GM21367 (cell line): ENCODE measurements at regions not wholly inside any gene's neighbourhood (a gene's known extent, or its start where the extent isn't known, plus 50 kb on each side); places are given as distances from the start of the nearest gene placed in this dataset.
A peak's percentile ranks its signal among the peaks of the same experiment; 100 is the strongest.

Experiments used
- ATAC-seq: cut with Tn5 transposase; IDR thresholded peaks from one replicate; pipeline ENCODE4 v1.9.1; 2021; ENCODE audit not compliant: unreplicated experiment

DNA sequence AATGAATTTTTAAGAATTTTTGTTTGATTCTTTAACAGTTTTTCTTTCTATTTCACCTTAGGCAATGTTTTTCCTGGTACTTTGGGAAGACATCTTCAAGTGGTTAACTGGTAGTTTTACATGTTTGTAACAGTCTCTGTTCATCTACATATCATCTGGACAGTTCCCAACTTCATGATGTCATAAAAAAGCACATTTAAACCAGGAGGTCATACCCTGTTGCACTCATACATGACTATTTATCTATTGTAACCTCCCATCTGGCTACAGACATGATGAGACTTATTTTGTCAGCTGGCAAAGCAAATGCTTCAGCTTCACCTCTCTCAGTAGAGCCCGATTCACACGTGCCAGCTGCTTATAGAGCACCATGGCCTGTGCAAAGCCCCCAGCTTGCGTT, 99.8 kb upstream of the YPEL5 start:
- no peak for ATAC-seq

DNA sequence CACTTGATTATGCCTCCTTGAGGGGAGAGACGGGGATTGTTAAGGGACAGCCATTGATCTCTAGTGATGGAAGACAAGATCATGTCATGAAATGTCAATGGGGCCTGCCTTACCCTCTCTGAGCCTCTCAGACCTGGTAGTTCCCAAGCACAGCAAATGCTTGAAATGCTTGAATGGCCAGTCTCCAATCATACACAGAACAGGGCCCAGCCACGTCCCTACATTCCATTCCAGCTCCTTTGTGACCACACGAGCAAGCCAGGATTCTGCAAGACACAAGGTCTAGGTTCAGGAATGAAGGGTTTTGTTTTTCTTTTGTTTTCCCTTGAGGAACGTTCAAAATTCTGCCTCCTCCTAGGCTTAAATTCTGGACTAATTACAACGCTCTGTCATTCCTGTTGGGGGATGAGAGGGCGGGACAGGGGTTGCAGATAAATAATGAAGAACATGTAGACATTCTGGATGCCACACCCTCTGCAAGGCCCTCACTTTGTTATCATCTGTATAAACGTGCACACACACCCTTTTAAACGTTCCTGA, 98.1 kb upstream of the YPEL5 start:
- no peak for ATAC-seq

DNA sequence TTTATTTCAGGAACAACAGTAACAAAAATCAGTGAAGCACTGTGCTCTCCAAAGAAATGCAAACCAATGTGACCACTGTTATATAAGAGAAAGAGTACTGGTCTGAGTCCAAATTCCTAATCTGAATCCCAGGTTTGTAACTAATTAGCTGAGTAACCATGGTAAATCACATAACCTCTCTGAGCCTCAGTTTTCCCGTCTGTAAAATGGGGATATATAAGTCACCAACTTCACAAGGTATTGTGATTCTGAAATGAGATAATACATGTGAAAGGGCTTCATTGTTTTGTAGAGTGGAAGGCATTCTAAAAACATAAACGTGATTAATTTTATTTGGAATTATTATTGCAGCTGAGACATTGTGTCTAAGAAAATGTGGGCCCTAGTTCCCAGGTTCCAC, 91.3 kb upstream of the YPEL5 start:
- ATAC-seq = no peak

DNA sequence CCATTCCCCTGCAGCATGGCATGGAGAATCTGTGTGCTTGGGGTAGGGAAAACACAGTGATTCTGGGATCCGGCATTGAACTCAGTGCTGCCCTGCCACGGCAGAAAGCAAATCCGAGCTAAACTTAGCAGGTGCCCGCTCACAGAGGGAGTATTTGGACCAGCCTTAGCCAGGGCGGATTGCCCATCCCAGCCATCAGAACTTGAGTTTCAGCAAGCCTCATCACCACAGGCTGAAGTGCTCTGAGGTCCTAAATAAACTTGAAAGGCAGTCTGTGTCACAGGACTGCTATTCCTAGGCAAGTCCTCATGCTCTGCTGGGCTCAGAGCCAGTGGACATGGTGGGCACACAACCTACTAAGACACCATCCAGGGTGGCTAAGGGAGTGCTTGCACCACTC, 86.2 kb upstream of the YPEL5 start:
- ATAC-seq = no peak

DNA sequence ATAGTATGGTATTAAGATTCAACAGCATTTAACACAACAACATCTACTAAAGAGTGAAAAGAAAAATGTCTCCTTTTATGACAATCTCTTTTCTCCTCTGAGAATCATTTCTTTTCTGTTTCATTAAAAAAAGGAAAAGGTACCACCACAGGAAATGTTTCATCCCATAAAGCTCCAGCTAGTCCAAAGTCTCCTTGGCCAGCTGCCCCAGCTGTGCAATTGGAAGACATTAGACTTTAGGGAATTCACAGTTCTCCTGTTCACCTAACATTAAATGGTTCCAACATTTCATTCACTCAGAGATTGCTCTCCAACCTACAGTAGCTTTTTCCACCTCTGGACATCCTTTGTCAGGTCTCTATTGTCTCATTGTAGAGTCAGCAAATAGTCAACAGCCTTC, 78.7 kb upstream of the YPEL5 start:
- ATAC-seq = no peak

DNA sequence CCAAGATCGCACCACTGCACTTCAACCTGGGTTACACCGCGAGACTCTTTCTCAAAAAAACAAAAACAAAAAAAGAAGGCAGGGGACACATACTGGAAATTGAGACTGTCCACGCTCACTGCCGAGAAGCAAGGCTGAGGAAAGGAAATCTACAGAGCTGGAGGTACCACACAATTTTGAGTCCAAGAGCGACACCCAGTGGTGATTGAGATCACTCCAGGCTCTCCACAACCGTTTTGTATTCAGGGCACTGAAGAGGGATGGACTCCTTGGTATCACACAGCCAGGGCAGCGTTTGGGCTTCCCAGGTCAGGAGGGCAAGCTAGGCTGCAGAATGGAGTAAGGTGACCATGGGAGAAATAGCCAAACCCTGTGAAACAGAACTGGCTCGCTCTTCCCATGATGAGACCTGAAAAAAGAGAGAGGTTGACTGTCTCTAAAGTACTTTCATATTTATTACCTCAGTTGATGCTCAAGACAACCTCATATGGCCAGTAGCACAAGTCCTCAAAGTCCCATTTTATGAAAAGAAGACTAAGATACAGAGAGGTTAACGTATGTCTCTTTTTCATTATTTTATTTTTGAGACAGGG, 74.5 kb upstream of the YPEL5 start:
- peak; percentile 68 for ATAC-seq

DNA sequence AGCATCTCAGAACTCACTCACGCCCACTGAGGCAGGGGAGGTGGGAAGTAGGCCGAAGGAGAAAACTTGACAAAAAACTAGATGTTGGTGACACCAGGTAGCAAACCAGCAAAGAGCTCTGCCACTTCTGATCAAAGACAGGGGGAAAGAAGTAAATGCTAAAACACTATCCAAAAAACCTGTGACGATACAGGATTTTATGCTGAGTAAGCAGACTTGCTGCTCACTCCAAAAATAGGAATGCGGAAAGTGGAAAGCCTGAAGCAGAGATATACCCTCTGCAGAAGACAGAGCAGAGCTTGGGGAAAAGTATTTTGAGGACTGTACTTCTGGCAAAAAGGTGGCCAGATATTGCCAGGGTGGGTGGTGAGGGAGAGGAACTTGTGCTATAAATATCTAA, 73.3 kb upstream of the YPEL5 start:
- ATAC-seq = no peak

DNA sequence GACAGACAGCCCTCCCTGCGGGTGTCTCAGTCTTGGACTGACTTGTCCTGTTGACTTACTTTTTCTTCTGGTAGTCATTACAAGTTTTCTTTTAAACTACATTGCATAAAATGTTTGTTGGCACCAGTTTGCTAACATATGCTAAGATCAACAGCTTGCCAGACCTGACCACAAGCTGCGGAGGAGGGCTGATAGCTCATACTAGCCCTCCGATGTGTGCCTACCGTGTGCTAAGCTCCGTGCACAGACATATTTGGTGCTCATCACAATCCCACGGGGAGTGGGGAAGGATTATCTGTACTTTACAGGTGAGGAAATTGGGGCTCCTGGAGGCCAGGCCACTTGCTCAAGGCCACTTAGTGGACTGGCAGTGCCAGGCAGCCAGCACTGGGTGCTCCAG, 72.8 kb upstream of the YPEL5 start:
- no peak for ATAC-seq

DNA sequence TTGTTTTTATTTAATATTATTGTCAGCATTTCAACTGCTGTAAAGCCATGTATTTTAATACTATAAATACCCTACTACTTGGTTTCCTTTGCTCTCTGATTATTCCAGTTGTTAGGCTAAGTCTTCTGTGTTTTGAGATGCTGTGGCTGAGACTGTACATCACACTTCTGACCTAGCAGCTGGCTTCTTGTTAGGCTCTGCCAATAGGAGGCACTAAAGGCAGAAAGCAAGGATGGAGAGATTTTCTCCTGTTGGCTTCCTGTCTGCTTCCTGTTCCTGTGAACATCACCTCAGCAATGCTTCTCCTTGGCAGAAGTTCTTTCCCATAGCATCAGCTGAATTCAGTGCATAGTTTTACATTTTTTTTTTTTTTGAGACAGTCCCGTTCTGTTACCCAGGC, 68.3 kb upstream of the YPEL5 start:
- no peak for ATAC-seq

DNA sequence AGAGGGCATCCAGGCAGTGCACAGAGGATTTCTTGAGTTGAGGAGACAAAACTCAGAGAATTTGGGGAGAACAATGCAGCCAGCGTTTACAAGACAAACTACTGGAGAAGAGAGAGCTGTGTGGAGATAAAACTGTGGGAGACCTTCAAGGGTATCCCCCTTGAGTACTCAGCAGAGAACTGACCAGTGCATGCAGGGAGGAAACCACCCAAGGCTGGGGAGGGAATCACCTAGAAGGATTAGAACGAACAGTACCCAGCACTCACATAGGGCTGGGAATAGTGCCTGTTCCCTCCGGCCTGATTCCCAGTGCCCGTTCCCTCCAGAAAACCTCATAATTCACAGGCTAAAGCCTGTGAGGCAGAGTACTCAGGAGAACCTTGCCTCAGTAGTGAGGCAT, 61.9 kb upstream of the YPEL5 start:
- no peak for ATAC-seq

DNA sequence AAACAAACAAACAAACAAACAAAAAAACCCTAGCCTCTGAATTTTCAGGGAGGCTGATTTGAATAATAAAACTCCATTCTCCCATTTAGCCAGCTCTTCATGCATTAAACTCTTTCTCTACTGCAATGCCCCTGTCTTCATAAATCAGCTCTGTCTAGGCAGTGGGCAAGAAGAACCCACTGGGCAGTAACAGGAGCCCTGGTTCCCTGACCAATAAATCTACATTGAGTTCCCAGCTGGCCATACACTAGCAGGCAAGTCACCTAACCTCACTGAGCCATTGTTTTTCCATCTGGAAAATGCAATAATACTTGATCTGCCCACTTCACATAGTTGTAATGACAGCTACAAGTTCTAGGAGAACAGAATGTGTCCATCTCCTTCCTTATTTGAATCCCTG, 57.6 kb upstream of the YPEL5 start:
- ATAC-seq = no peak

DNA sequence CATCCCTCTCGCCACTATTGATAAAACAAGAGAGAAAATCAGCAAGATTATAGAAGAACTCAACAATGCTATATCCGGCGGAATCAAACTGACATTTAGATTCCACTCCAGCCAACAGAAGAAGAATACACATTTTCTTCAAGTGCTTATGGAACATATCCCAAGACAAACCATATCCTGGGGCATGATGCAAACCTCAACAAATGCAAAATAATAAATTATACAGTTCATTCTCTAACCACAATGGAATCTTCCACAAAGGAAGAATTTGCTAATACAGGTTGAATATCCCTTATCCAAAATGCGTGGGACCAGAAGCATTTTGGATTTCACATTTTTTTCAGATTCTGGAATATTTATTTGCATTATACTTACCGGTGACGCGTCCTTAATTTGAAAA, 51.4 kb upstream of the YPEL5 start:
- ATAC-seq = no peak

DNA sequence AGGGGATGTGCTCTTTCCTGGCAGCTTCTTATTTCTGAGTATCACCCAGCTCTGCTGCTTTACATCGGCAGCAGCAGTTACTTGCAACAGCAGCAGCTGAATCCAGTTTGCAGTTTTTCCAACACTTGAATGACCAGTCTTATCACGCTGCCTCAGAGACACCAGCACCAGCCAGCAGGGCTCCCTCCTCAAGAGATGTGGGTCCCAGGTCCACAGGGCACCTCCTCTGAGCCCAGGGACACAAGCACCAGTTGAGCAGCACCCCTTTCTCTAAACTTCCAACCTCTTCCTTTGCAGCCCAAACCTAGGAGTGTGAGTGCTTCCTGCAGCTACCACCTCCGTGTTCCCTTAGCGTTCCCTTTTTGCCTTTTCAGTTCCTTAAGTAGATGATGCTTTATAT, 50.4 kb upstream of the YPEL5 start:
- ATAC-seq = no peak
